Body of pancreas (tissue), 4 donors: ENCODE measurements at regions not wholly inside any gene's neighbourhood (a gene's known extent, or its start where the extent isn't known, plus 50 kb on each side); places are given as distances from the start of the nearest gene placed in this dataset.

Experiments
- POLR2A ChIP-seq, 3 donors: fragments of 450-650 bp; IDR thresholded peaks; one replicate each; pipeline ENCODE4 v1.6.1; 2016; ENCODE audit warnings: antibody characterized with exemption in 3 of 3, mild to moderate bottlenecking in 2 of 3
- TF ChIP-seq, protein P1 (sequence below), 7 experiments: fragments of 450-650 bp in 4 of 7; fragments of 200-600 bp in 3 of 7; sonication (generic) in 3 of 7; IDR thresholded peaks; one replicate each; pipeline ENCODE4 v1.5.1; 2016 to 2019; ENCODE audit warnings: antibody characterized with exemption in 7 of 7

DNA sequence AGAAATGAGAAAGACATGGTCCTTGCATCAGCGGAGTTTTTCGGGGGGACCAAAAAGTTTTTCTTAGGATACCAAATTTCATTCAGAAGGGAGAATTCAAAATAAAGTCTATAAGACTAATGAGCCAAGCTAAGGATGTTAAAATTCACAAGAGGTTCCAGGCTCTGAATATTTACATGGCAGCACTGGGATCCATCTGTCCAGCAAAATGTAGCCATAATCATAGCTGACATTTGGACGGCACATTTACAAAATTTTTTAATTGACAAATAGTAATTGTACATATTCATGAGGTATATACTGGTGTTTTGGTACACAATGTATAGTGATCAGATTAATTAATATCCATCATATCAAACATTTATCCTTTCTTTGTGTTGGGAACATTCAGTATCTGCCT, 107.9 kb downstream of the ZNF648 start:
- TF ChIP-seq, protein P1, sequence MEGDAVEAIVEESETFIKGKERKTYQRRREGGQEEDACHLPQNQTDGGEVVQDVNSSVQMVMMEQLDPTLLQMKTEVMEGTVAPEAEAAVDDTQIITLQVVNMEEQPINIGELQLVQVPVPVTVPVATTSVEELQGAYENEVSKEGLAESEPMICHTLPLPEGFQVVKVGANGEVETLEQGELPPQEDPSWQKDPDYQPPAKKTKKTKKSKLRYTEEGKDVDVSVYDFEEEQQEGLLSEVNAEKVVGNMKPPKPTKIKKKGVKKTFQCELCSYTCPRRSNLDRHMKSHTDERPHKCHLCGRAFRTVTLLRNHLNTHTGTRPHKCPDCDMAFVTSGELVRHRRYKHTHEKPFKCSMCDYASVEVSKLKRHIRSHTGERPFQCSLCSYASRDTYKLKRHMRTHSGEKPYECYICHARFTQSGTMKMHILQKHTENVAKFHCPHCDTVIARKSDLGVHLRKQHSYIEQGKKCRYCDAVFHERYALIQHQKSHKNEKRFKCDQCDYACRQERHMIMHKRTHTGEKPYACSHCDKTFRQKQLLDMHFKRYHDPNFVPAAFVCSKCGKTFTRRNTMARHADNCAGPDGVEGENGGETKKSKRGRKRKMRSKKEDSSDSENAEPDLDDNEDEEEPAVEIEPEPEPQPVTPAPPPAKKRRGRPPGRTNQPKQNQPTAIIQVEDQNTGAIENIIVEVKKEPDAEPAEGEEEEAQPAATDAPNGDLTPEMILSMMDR (IDR thresholded peaks at IDR 0.05) = no peak
- TF ChIP-seq POLR2A (IDR thresholded peaks at IDR 0.05) = no peak
